Stimulated activated CD4-positive, alpha-beta T cell treated with anti-CD3 and anti-CD28 coated beads, Interleukin-1b, Interleukin-23, amount 100 ng/mL, for 24 hours (primary cell): ENCODE measurements at regions not wholly inside any gene's neighbourhood (a gene's known extent, or its start where the extent isn't known, plus 50 kb on each side); places are given as distances from the start of the nearest gene placed in this dataset.
"Not testable (repeated sequence)": the region's sequence is repeated elsewhere in the genome, so short reads cannot be mapped to it uniquely, and the experiment has no call there.

ENCODE experiments used
- DNase-seq, 4 experiments: peaks; one replicate each; pipeline ENCODE4 v3.0.0-alpha.2; 2020; ENCODE audit warnings: low read depth in 4 of 4, low spot score in 1 of 4

DNA sequence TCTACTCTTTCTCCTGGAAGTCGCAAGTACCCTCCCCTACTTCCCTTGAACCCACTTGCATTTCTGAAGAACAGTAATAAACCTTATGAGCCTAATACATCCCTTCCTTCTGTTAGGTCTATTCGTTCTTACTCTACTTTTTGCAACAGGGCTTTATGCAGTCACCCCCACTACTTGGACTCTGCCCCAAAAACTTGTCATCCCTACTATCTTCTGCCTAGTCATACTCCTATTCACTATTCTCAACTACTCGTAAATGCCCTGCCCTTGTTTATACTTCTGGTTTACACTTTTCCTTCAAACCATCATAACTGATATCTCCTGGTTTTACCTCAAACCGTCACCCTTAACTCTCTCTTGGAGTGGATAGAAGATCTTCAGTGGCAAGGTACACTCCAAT, 55.2 kb upstream of the SLIT2 start:
- no peak for DNase-seq

DNA sequence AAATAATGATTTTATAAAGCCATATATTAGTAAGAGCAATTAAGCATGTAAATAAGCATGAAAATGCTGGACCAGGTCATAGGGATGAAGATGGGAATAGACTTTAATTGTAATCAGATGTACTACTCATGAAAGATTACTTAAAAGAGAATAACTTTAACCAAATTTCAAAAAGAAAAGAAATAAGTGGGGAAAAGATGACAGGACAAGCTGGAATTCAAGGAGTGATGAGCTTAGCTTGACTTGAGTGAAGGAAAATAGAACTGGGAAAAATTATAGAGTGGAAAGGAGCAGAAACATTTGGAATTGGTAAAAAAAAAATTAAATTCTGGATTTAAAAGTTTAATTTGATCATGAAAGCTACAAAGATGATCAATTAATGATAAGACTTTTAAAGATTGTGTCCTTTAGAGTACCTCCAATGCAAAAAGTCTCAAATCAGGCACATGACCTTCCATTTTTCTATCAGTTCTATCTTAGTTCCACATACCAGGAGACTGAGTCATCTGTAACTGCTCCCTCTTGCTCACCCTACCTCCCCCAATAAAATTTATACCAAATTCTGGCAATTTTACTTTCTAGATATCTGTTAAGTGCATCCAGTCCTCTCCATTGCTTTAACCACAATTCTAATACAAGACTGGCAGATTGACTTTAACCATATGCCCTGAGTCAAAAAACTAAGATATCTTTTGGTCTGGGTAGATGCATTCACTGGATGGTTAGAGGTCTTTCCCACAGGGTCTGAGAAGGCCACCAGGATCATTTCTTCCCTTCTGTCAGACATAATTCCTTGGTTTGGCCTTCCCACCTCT, 56.4 kb upstream of the SLIT2 start:
- no peak for DNase-seq

DNA sequence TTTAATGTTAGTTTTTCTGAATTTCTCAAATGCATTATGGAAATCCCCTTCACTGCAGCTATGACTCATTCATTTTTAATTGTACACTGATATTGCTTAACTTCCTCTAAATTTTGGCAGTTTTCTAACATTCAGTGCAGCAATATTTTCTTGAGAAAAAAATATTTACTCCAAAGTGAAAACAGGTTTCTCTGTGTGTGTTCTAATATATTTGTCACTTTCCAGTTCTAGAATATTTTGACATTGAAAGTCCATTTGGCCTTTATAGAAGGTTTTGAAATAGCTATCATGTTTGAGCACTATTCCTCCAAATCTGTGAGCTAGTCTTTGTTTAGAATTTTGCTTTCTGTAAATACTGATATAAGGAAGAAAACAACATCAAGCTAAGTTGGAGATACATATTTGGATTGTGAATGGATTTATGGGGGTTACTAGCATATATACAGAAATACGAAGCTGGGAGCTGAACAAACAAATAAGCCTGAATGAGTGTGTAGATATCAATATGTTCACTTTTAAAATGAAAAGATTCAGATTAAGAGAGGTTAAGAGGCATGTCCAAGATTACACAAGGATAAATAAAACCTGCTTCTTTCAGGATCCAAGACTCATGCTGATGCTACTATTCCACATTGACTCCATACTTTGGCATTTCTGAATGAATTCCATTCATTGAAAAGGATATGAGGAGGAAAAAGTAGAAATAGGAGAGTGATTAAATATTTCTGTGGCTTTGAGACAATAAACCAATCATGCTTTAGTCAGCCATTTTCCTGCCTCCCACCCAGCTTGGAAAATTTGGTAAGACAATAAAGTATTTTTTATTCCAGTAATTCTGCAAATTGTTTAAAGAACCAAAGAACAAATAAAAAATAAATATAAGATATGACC, 57.3 kb upstream of the SLIT2 start:
- DNase-seq, result no peak

DNA sequence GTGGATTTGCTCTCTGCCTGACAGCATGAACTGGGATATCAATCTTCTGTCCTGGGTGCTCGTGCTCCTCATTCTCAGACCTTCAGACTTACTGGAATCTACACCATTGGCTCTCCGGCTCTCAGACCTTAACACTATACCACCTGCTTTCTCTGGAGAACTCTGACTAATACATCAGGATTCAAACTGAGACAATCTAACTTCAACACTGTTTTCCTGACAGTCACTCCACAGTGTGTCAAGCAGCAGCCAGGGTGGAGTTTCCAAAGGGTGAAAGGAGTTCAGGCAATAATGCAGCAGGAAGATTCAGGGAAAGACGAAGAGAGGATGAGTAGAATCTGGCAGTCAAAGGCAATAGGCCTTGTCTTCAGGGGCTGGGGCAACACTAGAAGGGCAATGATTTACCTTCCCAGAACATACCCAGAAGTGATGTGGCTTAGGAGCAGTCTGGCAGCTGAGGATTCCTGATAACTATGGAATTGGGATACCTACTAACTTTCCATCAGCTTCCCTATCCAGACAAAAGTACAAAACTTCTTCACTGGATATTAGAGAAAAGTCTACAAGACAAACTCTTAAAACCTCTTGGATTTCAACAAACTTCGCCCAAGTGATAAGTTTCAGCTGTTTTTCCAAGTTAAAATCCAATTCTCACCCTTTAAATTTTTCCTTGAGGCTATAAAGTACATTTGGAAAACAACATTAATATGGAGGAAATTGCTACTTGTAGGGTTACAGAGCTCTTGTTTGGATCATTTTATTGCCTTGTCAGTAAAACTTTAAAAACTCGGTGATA, 58.4 kb upstream of the SLIT2 start:
- no peak for DNase-seq

DNA sequence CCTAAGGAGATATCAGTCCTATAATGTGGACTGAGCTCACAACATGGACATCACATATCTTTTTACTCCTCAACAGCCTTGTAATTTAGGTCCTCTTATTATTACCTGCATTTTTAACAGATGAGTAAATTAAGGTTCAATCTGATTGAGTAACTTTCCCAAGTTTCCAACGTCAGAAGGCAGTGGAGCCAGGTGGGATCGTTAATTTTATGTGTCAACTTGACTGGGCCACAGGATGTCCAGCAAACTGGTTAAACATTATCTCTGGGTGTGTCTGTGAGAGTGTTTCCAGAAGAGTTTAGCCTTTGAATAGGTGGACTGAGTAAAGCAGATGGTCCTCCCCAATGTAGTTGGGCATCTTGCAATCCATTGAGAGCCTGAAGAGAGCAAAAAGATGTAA, 59.0 kb upstream of the SLIT2 start:
- no peak for DNase-seq

GRCh38 chr4:20185103-20185502, 66.6 kb upstream of the SLIT2 start:
- DNase-seq, result no peak

DNA sequence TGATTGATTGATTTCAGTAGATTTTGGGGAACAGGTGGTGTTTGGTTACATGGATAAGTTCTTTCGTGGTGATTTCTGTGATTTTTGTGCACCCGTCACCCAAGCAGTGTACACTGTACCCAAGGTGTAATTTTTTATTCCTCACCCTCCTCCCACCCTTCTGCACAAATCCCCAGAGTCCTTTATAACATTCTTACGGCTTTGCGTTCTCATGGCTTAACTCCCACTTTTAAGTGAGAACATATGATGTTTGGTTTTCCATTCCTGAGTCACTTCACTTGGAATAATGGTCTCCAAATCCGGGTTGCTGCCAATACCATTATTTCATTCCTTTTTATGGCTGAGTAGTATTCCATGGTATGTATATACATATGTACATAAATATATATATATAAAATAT, 68.6 kb upstream of the SLIT2 start:
- DNase-seq, result not testable (repeated sequence)

DNA sequence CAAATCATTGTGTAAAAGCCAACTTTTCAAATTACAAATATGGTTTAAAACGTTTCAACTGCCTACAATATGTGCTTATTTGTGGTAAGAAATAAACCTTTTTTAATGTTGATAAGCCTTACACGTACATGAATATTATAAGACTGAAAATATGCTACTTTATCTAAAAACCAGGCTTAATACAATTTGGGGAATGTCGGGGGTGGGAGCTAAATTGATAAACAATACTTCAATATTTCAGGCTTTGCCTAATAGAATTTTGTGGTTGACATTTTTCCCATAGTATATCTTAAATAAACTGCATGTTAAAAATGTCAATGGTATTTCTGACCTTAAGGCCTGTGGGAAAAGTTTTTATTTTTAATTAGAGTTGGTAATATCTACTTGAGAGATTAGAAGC, 69.8 kb upstream of the SLIT2 start:
- no peak for DNase-seq

GRCh38 chr4:20180509-20180908, 71.2 kb upstream of the SLIT2 start:
- DNase-seq, result no peak

GRCh38 chr4:20178902-20179576, 72.7 kb upstream of the SLIT2 start:
- no peak for DNase-seq

DNA sequence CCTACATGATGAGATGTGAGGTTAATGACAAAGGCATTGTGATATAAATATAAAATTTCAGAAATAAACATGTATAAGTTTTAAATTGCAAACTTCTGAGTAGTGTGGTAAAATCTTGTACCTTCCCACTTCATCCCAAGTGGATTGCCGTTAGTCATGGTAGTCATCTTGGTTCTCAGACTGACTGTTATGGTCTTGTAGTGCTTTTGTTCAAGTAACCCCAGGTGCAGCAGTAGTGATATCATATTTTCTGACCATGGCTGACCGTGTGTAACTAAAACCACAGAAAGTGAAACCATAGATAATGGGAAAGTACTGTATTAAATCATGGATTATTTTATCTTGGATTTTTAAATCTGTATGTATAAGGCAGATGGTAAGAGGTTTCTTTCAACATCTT, 74.8 kb upstream of the SLIT2 start:
- DNase-seq, result no peak

- DNase-seq, result no peak
Measured at GRCh38 chr4:20172070-20172760, 79.5 kb upstream of the SLIT2 start.

- no peak for DNase-seq
Measured at GRCh38 chr4:20166544-20166943, 85.2 kb upstream of the SLIT2 start.

- DNase-seq, result no peak
Measured at GRCh38 chr4:20159516-20159915, 92.2 kb upstream of the SLIT2 start.

GRCh38 chr4:20158195-20158594, 93.5 kb upstream of the SLIT2 start:
- DNase-seq, result no peak

- no peak for DNase-seq
Measured at GRCh38 chr4:20151436-20151835, 100.3 kb upstream of the SLIT2 start.

DNA sequence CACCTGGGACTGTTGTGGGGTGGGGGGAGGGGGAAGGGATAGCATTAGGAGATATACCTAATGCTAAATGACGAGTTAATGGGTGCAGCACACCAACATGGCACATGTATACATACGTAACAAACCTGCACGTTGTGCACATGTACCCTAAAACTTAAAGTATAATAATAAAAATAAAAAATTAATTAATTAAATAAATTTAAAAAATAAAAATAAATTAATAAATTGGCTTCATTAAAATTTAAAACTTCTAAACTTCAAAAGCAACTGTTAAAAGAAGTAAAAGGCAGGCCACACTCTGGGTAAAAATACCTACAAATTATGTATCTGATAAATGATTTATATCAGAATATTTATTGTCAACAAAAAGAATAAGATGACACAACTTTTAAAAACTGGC, 102.6 kb upstream of the SLIT2 start:
- not testable (repeated sequence) for DNase-seq

- DNase-seq, result no peak
Measured at GRCh38 chr4:20137176-20137575, 114.5 kb upstream of the SLIT2 start.

DNA sequence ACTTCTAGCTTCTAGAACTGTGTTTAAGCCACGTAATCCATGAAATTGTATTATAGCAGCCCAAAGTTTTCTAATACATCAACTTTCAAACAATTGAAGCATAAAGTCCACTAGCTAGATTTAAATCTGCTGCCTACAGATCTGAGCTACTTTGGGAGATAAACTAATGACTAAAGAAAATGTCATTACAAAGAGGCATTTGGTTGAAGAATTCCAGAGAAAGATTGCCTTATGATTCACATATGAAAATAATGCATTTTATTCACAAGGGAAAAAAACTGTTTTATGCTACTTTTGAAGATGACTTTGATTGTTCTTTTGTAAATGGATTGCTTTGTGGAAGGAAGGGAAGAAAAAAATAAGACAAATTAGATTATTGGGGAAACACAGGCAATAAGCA, 124.1 kb upstream of the SLIT2 start:
- DNase-seq, result no peak

DNA sequence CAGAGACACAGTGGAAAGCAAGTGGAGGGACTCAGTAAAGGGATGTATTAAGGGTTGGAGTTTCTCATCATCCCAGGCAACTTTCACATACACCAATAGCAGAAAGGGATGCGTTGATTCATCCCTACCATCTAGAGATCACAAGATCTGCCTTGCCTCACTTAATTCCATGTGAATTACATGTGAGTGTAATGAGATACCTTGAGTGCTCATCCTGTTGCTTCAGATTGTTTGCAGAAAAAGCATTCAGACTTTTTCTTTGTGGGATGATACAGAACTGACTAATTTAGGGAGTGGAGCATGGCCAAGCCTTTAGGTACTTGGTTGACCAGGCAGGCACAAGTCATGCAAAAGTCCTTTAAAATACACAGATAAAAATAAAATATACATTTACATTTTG, 124.8 kb upstream of the SLIT2 start:
- DNase-seq, result no peak
